HFF-Myc (cell line): ENCODE measurements at regions not wholly inside any gene's neighbourhood (a gene's known extent, or its start where the extent isn't known, plus 50 kb on each side); places are given as distances from the start of the nearest gene placed in this dataset.

Experiments used
- DNase-seq: peaks from one replicate; pipeline ENCODE4 v3.0.0-alpha.2; 2011; ENCODE audit warnings: low read depth; ENCODE audit errors: extremely low read depth
- H3K4me3 ChIP-seq: replicated peaks from 2 replicates; pipeline ENCODE4 v1.5.1; 2011; ENCODE audit warnings: low read depth, mild to moderate bottlenecking, control low read depth, low read length
- CTCF ChIP-seq: IDR thresholded peaks from 2 replicates; pipeline ENCODE4 v1.5.1; 2012; ENCODE audit warnings: mild to moderate bottlenecking, low read depth, low read length, control low read depth; ENCODE audit errors: missing control alignments

GRCh38 chr11:57120192-57120965 lies 61.4 kb upstream of the LRRC55 start:
- DNase-seq: no peak
- TF ChIP-seq CTCF: no peak
- H3K4me3 ChIP-seq: no peak overlapping the region

GRCh38 chr11:57121996-57122395 lies 59.8 kb upstream of the LRRC55 start:
- DNase-seq: no peak
- TF ChIP-seq CTCF: no peak
- no peak overlapping the region for H3K4me3 ChIP-seq

DNA sequence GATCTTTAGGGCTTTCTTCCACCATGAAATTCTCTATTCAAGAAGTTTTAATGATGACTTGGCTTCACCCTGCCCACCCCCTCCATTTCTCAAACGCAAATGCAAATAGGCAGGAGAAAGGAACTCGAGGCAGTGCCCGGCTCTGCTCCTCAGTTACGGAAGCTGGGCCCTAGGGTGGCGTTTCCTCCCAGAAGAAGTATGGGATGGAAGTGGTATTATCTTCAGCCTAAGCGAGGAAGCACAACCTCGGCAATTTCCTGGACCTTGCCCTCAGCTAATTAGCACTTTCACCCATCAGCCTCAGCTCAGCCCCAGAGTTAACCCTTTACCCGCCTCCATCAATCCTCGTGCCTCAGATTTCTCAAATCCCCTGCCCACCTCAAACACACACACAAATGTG lies 58.2 kb upstream of the LRRC55 start:
- no peak for DNase-seq
- TF ChIP-seq CTCF: no peak
- no peak overlapping the region for H3K4me3 ChIP-seq

GRCh38 chr11:57124505-57124904 lies 57.2 kb upstream of the LRRC55 start:
- TF ChIP-seq CTCF: no peak
- no peak for DNase-seq
- no peak overlapping the region for H3K4me3 ChIP-seq

DNA sequence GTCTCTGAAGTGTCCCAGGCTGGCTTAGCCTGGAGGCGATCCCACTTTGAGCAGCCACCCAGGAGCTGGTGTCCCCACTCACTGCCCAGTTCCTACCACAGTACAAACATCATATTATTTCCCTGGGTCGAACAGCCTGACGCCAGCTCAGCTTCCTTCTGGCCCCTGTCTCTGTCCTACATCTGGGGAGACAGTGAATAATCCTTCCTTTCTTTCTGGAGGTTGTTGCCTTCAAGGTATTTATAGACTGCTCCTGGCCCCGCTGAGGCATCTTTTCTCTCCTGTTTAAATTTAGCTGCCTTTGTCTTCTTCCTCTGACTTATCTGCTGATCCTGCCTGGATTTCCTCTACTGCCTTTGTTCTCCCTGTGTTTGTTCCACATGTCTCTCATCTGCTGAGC lies 56.8 kb upstream of the LRRC55 start:
- TF ChIP-seq CTCF: no peak
- no peak for DNase-seq
- H3K4me3 ChIP-seq: no peak overlapping the region

DNA sequence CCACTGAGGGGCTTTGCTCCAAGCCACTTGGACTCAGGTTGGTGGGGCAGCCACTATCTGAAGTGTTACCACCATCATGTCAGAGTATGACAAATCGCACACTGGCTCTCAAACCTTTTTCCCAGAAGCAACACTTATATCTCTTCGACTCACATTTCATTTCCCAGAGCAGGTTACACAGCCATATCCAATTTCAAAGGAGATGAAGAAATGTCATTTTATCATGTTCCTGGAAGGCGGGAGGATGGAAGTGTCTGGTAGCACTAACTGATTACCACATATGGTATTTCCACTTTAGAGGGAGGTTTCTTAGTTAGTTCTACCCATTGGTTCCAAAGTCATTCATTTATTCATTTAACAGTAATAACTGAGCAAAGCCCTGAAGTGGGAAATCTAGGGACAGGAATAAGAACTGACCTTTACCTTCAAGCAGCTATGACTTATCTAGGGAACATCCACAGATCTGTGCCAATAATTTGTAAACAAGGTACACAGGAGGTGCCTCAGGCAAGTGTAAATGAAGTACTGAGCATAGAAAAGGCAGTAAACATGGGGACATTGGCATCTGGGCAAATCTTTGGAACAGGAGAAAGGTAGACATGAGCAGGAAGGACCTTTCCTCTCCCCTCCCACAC lies 54.9 kb upstream of the LRRC55 start:
- no peak for DNase-seq
- TF ChIP-seq CTCF: no peak
- no peak overlapping the region for H3K4me3 ChIP-seq
